ENCODE measurements at regions not wholly inside any gene's neighbourhood (a gene's known extent, or its start where the extent isn't known, plus 50 kb on each side); places are given as distances from the start of the nearest gene placed in this dataset.

DNA sequence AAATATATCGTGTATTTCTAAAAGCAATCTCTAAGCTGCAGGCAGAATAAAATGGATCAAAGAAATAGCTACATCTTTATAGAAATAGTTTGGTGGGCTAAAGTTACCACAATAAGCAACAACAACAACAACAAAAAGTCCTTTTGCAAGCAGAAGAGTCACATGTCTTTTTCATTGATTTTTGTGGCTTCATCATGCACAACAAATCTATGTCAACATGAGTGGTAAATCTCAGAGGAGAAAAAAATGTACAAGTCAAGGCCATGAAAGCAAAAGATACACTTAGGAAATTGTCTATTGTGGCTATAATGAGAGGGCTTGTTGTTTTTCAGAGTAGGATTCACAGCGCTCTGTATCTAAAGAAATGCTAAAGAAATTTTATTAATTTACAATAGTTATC lies 269.7 kb downstream of the GRB14 start:
- Mint-ChIP-seq H3K4me1 (ENCODE audit: low read depth) (no peaks in the 10 kb centered on the region), H3K36me3 (ENCODE audit: low read depth) (no peaks in the 10 kb centered on the region), H3K27ac (no peak overlapping the region), H3K27me3 (ENCODE audit: insufficient read depth) (no peaks in the 10 kb centered on the region; the same call in 1 of the 2 replicates), H3K9me3 (peaks cover 15% of the 10 kb centered on the region), H3K4me3 (no peak overlapping the region)
- DNase-seq, result no peak
- TF ChIP-seq, protein P1, sequence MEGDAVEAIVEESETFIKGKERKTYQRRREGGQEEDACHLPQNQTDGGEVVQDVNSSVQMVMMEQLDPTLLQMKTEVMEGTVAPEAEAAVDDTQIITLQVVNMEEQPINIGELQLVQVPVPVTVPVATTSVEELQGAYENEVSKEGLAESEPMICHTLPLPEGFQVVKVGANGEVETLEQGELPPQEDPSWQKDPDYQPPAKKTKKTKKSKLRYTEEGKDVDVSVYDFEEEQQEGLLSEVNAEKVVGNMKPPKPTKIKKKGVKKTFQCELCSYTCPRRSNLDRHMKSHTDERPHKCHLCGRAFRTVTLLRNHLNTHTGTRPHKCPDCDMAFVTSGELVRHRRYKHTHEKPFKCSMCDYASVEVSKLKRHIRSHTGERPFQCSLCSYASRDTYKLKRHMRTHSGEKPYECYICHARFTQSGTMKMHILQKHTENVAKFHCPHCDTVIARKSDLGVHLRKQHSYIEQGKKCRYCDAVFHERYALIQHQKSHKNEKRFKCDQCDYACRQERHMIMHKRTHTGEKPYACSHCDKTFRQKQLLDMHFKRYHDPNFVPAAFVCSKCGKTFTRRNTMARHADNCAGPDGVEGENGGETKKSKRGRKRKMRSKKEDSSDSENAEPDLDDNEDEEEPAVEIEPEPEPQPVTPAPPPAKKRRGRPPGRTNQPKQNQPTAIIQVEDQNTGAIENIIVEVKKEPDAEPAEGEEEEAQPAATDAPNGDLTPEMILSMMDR (IDR thresholded peaks at IDR 0.05), result no peak

DNA sequence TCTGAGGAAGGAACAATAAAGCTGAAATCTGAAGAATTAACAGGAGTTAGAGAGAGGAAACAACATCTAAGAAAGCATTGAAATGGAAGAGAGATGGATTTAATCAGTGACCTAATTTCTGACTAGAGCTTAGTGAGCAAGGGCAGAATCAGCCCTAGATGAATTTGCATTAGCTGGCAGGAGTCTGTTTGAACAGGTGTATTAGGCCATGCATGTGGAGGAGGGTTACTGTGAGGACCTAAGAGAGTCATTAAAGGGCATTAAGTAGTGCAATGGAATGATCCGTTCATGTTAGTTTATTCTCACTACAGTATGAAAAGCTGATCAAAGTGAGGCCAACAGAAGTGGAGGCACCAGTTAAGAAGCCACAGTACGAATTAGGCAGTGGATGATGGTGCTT lies 285.3 kb downstream of the GRB14 start:
- TF ChIP-seq, protein P1 (IDR thresholded peaks at IDR 0.05), result no peak
- Mint-ChIP-seq H3K4me3 (no peak overlapping the region), H3K36me3 (ENCODE audit: low read depth) (no peaks in the 10 kb centered on the region), H3K9me3 (peaks cover 32% of the 10 kb centered on the region), H3K27me3 (ENCODE audit: insufficient read depth) (no peaks in the 10 kb centered on the region; the same call in 1 of the 2 replicates), H3K4me1 (ENCODE audit: low read depth) (no peaks in the 10 kb centered on the region), H3K27ac (no peak overlapping the region)
- DNase-seq, result no peak

DNA sequence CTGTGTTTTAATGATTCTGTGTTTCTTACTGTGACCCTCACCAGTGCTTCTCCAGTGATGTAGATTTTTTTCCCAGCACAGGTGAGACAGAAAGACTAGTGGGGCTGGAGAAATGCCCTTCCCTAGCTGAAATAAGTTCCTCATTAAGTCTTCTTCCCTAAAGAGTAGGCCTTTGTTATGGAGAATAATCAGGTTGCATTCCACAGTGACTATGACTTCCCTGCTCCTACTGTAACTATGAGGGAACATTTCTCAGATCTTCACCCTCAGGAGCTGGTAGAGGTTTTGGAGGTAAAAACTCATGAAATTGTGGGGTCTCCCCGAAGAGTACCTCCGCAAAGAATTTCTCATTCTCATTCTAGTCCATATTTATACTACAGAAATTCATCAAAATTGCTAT lies 286.2 kb downstream of the GRB14 start:
- no peak for DNase-seq
- Mint-ChIP-seq H3K27me3 (ENCODE audit: insufficient read depth) (no peaks in the 10 kb centered on the region; the same call in 1 of the 2 replicates), H3K36me3 (ENCODE audit: low read depth) (no peaks in the 10 kb centered on the region), H3K27ac (no peak overlapping the region), H3K4me3 (no peak overlapping the region), H3K9me3 (peaks cover 32% of the 10 kb centered on the region), H3K4me1 (ENCODE audit: low read depth) (no peaks in the 10 kb centered on the region)
- TF ChIP-seq, protein P1 (IDR thresholded peaks at IDR 0.05), result no peak

DNA sequence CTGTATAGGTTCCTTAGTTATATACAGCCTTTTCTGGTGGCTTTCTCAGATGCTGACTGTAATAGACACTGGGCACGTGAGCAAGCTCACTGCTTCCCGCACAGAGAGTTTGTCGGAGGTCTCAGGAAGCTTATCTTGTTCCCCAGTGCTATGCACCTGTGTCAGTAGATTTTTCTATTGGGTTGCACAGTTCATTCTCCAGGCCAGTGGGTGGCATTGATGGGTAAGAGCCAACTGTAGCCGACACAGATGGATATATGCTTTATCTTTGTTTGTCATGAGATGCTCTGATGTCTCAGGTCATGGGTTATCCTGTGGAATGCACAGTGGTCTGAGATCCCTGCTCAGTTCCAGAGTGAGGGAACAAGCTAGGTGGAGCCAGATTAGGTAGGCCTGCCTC lies 293.0 kb downstream of the GRB14 start:
- no peak for DNase-seq
- Mint-ChIP-seq H3K4me3 (no peak overlapping the region), H3K27me3 (ENCODE audit: insufficient read depth) (no peaks in the 10 kb centered on the region), H3K4me1 (ENCODE audit: low read depth) (no peaks in the 10 kb centered on the region), H3K36me3 (ENCODE audit: low read depth) (peaks cover 4% of the 10 kb centered on the region; the same call in 1 of the 2 replicates), H3K9me3 (peaks cover 16% of the 10 kb centered on the region), H3K27ac (no peak overlapping the region)
- TF ChIP-seq, protein P1 (IDR thresholded peaks at IDR 0.05), result no peak

DNA sequence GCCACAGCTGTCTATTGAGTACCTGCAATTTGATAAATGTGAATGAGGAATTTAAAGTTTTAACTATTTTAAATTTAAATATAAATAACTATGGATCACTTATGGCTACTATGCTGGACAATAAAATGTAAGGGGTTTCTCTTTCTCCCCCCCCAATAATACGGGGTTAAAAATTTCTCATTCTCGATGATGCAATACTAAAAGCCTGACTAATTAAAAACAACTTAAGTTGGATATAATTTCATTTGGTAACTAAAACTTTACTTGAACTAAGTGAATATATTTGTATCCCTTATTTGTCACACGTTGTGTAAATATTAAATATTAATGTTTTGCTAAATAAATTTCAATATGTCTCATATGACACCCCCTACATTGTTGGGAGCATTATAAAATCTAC lies 297.3 kb downstream of the GRB14 start:
- Mint-ChIP-seq H3K27me3 (ENCODE audit: insufficient read depth) (no peaks in the 10 kb centered on the region; the same call in 1 of the 2 replicates), H3K9me3 (peaks cover 16% of the 10 kb centered on the region), H3K4me1 (ENCODE audit: low read depth) (no peaks in the 10 kb centered on the region), H3K4me3 (no peak overlapping the region), H3K36me3 (ENCODE audit: low read depth) (peaks cover 4% of the 10 kb centered on the region; the same call in 1 of the 2 replicates), H3K27ac (no peak overlapping the region)
- no peak for DNase-seq
- TF ChIP-seq, protein P1 (IDR thresholded peaks at IDR 0.05), result no peak

DNA sequence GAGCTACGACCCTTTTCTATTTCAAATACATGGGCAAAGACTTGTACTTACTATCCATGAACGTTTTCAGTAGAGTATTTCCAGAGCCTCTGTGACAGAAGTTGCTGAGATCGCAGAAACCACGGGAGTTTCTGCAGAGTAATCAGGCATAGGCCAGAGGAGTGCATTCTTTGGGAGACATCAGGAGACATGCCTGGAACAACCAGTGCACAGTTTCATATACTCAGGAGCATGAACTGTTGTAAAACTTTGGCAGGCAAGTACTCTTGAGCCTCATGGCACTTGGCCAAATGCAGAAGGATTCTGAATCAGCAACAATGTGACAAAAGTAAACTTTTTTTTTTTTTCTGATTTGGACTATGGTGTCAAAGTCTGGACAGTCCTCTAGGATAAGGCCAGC lies 307.1 kb downstream of the GRB14 start:
- Mint-ChIP-seq H3K4me3 (no peak overlapping the region), H3K9me3 (peaks cover 19% of the 10 kb centered on the region), H3K27ac (no peak overlapping the region), H3K36me3 (ENCODE audit: low read depth) (no peaks in the 10 kb centered on the region), H3K4me1 (ENCODE audit: low read depth) (no peaks in the 10 kb centered on the region), H3K27me3 (ENCODE audit: insufficient read depth) (no peaks in the 10 kb centered on the region)
- TF ChIP-seq, protein P1 (IDR thresholded peaks at IDR 0.05), result no peak
- no peak for DNase-seq
